ENCODE measurements at regions not wholly inside any gene's neighbourhood (a gene's known extent, or its start where the extent isn't known, plus 50 kb on each side); places are given as distances from the start of the nearest gene placed in this dataset.
A peak's percentile ranks its signal among the peaks of the same experiment; 100 is the strongest.

GRCh38 chr3:176439729-176440128, 757.6 kb downstream of the TBL1XR1 start:
- Histone ChIP-seq H3K36me3 (replicated peaks) (no peaks in the 10 kb centered on the region), H3K27me3 (replicated peaks) (no peaks in the 10 kb centered on the region), H3K4me3 (ENCODE audit: low read depth, low read length) (no peak overlapping the region), H3K27ac (no peak overlapping the region)
- in situ Hi-C loops (cut with HindIII; ENCODE audit: low pct_ligation_motif_present, low sequenced_read_pairs), result no loop called here
- no peak for TF ChIP-seq CTCF (IDR thresholded peaks at IDR 0.05; ENCODE audit: low read depth, low read length, missing control alignments)
- DNase-seq, result no peak

GRCh38 chr3:176431991-176432390, 765.3 kb downstream of the TBL1XR1 start:
- TF ChIP-seq CTCF (IDR thresholded peaks at IDR 0.05; ENCODE audit: low read depth, low read length, missing control alignments), result no peak
- no peak overlapping the region for H3K27ac ChIP-seq
- in situ Hi-C loops (cut with HindIII; ENCODE audit: low pct_ligation_motif_present, low sequenced_read_pairs), result no loop called here
- H3K36me3 ChIP-seq (replicated peaks), result no peaks in the 10 kb centered on the region
- no peaks in the 10 kb centered on the region for H3K27me3 ChIP-seq (replicated peaks)
- peak; percentile 25 for DNase-seq
- no peak overlapping the region for H3K4me3 ChIP-seq (ENCODE audit: low read depth, low read length)

- H3K27me3 ChIP-seq (replicated peaks), result no peaks in the 10 kb centered on the region
- no peak for DNase-seq
- in situ Hi-C loops (cut with HindIII; ENCODE audit: low pct_ligation_motif_present, low sequenced_read_pairs), result no loop called here
- H3K36me3 ChIP-seq (replicated peaks), result no peaks in the 10 kb centered on the region
- H3K4me3 ChIP-seq (ENCODE audit: low read depth, low read length), result no peak overlapping the region
- no peak overlapping the region for H3K27ac ChIP-seq
- TF ChIP-seq CTCF (IDR thresholded peaks at IDR 0.05; ENCODE audit: low read depth, low read length, missing control alignments), result no peak
Measured at GRCh38 chr3:176431038-176431418, 766.3 kb downstream of the TBL1XR1 start.

- TF ChIP-seq CTCF (IDR thresholded peaks at IDR 0.05; ENCODE audit: low read depth, low read length, missing control alignments), result peak; percentile 57
- Histone ChIP-seq H3K27ac (no peak overlapping the region), H3K27me3 (replicated peaks) (no peaks in the 10 kb centered on the region), H3K4me3 (ENCODE audit: low read depth, low read length) (no peak overlapping the region), H3K36me3 (replicated peaks) (no peaks in the 10 kb centered on the region)
- DNase-seq, result peak; percentile 36
- in situ Hi-C loops (cut with HindIII; ENCODE audit: low pct_ligation_motif_present, low sequenced_read_pairs), result no loop called here
Measured at GRCh38 chr3:176430244-176431037, 766.8 kb downstream of the TBL1XR1 start.

- no peak for DNase-seq
- H3K36me3 ChIP-seq (replicated peaks), result no peaks in the 10 kb centered on the region
- no peak overlapping the region for H3K27ac ChIP-seq
- H3K27me3 ChIP-seq (replicated peaks), result no peaks in the 10 kb centered on the region
- no peak overlapping the region for H3K4me3 ChIP-seq (ENCODE audit: low read depth, low read length)
- no peak for TF ChIP-seq CTCF (IDR thresholded peaks at IDR 0.05; ENCODE audit: low read depth, low read length, missing control alignments)
- in situ Hi-C loops (cut with HindIII; ENCODE audit: low pct_ligation_motif_present, low sequenced_read_pairs), result no loop called here
Measured at GRCh38 chr3:176428552-176428951, 768.7 kb downstream of the TBL1XR1 start.

- no peak for DNase-seq
- H3K4me3 ChIP-seq (ENCODE audit: low read depth, low read length), result no peak overlapping the region
- H3K27me3 ChIP-seq (replicated peaks), result no peaks in the 10 kb centered on the region
- H3K27ac ChIP-seq, result no peak overlapping the region
- no peak for TF ChIP-seq CTCF (IDR thresholded peaks at IDR 0.05; ENCODE audit: low read depth, low read length, missing control alignments)
- in situ Hi-C loops (cut with HindIII; ENCODE audit: low pct_ligation_motif_present, low sequenced_read_pairs), result no loop called here
- H3K36me3 ChIP-seq (replicated peaks), result no peaks in the 10 kb centered on the region
Measured at GRCh38 chr3:176426371-176426770, 770.9 kb downstream of the TBL1XR1 start.
